Neural progenitor cell (in vitro differentiated cells): ENCODE measurements at regions not wholly inside any gene's neighbourhood (a gene's known extent, or its start where the extent isn't known, plus 50 kb on each side); places are given as distances from the start of the nearest gene placed in this dataset.

ENCODE experiments used
- DNase-seq: peaks from one replicate; pipeline ENCODE4 v3.0.0-alpha.2; 2016; ENCODE audit warnings: low spot score
- H2AFZ ChIP-seq: fragments of 200-600 bp; sonication (generic); replicated peaks from 2 replicates; pipeline ENCODE4 v1.6.1; 2016; ENCODE audit warnings: antibody characterized with exemption
- H3F3A ChIP-seq: fragments of 200-600 bp; sonication (generic); 2 replicates; pipeline ENCODE4 v1.6.1; 2016; ENCODE audit warnings: antibody characterized with exemption, low read depth
- H3K27ac ChIP-seq: fragments of 200-600 bp; sonication (generic); 2 replicates; pipeline ENCODE4 v1.5.1; 2016; ENCODE audit warnings: mild to moderate bottlenecking
- H3K27me3 ChIP-seq: fragments of 200-600 bp; sonication (generic); 2 replicates; pipeline ENCODE4 v1.6.1; 2016; ENCODE audit warnings: mild to moderate bottlenecking, moderate library complexity
- H3K36me3 ChIP-seq: fragments of 200-600 bp; sonication (generic); 2 replicates; pipeline ENCODE4 v1.5.1; 2016
- H3K4me1 ChIP-seq: fragments of 200-600 bp; sonication (generic); 2 replicates; pipeline ENCODE4 v1.6.1; 2016; ENCODE audit warnings: mixed run types
- H3K4me2 ChIP-seq: fragments of 200-600 bp; sonication (generic); 2 replicates; pipeline ENCODE4 v1.6.1; 2016
- H3K4me3 ChIP-seq: fragments of 200-600 bp; sonication (generic); 2 replicates; pipeline ENCODE4 v1.5.1; 2016
- H3K79me2 ChIP-seq: fragments of 200-600 bp; sonication (generic); 2 replicates; pipeline ENCODE4 v1.6.1; 2016; ENCODE audit warnings: low read depth
- H3K9ac ChIP-seq: fragments of 200-600 bp; sonication (generic); 2 replicates; pipeline ENCODE4 v1.6.1; 2016
- H3K9me3 ChIP-seq: fragments of 200-600 bp; sonication (generic); 2 replicates; pipeline ENCODE4 v1.5.1; 2016; ENCODE audit warnings: low read depth
- H4K20me1 ChIP-seq: fragments of 200-600 bp; sonication (generic); 2 replicates; pipeline ENCODE4 v1.6.1; 2016; ENCODE audit warnings: low read depth
- H3K27ac Mint-ChIP-seq: 3 replicates; pipeline ENCODE4 v1.8.0; 2021; ENCODE audit warnings: mixed read lengths
- H3K27me3 Mint-ChIP-seq: 2 replicates; pipeline ENCODE4 v1.8.0; 2022; ENCODE audit warnings: low read depth, mild to moderate bottlenecking, inconsistent platforms, moderate library complexity, mixed read lengths; ENCODE audit not compliant: insufficient read depth
- H3K36me3 Mint-ChIP-seq: 3 replicates; pipeline ENCODE4 v1.8.0; 2021; ENCODE audit warnings: mixed read lengths
- H3K4me1 Mint-ChIP-seq: 3 replicates; pipeline ENCODE4 v1.8.0; 2021; ENCODE audit warnings: mixed read lengths
- H3K4me3 Mint-ChIP-seq: 3 replicates; pipeline ENCODE4 v1.8.0; 2021; ENCODE audit warnings: mild to moderate bottlenecking, moderate library complexity, mixed read lengths
- H3K9me3 Mint-ChIP-seq: 3 replicates; pipeline ENCODE4 v1.8.0; 2020; ENCODE audit warnings: mixed read lengths
- CTCF ChIP-seq: fragments of 200-600 bp; sonication (generic); IDR thresholded peaks from 2 replicates; pipeline ENCODE4 v1.5.1; 2017; ENCODE audit warnings: antibody characterized with exemption, mild to moderate bottlenecking
- EZH2 ChIP-seq: fragments of 200-600 bp; sonication (generic); IDR thresholded peaks from 2 replicates; pipeline ENCODE4 v1.6.1; 2017; ENCODE audit warnings: antibody characterized with exemption, mild to moderate bottlenecking, moderate library complexity
- EZH2phosphoT487 ChIP-seq: fragments of 200-600 bp; sonication (generic); IDR thresholded peaks from 2 replicates; pipeline ENCODE4 v1.6.1; 2017; ENCODE audit warnings: antibody characterized with exemption

- no peaks in the 10 kb centered on the region for H3K9me3 Mint-ChIP-seq
- H3K4me2 ChIP-seq = peak overlapping the region; percentile 65
- peak overlapping the region; percentile 94 for H3K27ac ChIP-seq
- H3K9ac ChIP-seq = no peak overlapping the region
- no peak for TF ChIP-seq EZH2phosphoT487
- TF ChIP-seq EZH2 = no peak
- TF ChIP-seq CTCF = no peak
- no peaks in the 10 kb centered on the region for H3K36me3 ChIP-seq
- H4K20me1 ChIP-seq = no peaks in the 10 kb centered on the region
- no peaks in the 10 kb centered on the region for H3K9me3 ChIP-seq
- H3K27me3 ChIP-seq = no peaks in the 10 kb centered on the region
- no peaks in the 10 kb centered on the region for H3K79me2 ChIP-seq
- peaks cover 16% of the 10 kb centered on the region for H3K4me1 Mint-ChIP-seq
- H3K27me3 Mint-ChIP-seq = no peaks in the 10 kb centered on the region
- H3F3A ChIP-seq = peaks cover 5% of the 10 kb centered on the region
- DNase-seq = peak; percentile 78
- no peak overlapping the region for H3K4me3 Mint-ChIP-seq
- peak overlapping the region; percentile 51 for H2AFZ ChIP-seq
- peak overlapping the region; percentile 23 for H3K4me3 ChIP-seq
- no peaks in the 10 kb centered on the region for H3K36me3 Mint-ChIP-seq
- H3K27ac Mint-ChIP-seq = no peak overlapping the region
- H3K4me1 ChIP-seq = peaks cover 35% of the 10 kb centered on the region
Measured at GRCh38 chr13:82747291-82747690, 1135.0 kb downstream of the SLITRK1 start.

GRCh38 chr13:82740442-82740841 lies 1141.8 kb downstream of the SLITRK1 start:
- no peaks in the 10 kb centered on the region for H4K20me1 ChIP-seq
- Mint-ChIP-seq H3K4me3 (no peak overlapping the region), H3K27ac (no peak overlapping the region)

GRCh38 chr13:82739881-82740280 lies 1142.4 kb downstream of the SLITRK1 start:
- H3K36me3 Mint-ChIP-seq = no peaks in the 10 kb centered on the region
- H2AFZ ChIP-seq = no peak overlapping the region
- peaks cover 3% of the 10 kb centered on the region for H3K9me3 Mint-ChIP-seq
- DNase-seq = no peak
- no peak overlapping the region for H3K27ac ChIP-seq
- H3K9me3 ChIP-seq = no peaks in the 10 kb centered on the region
- H3K4me3 Mint-ChIP-seq = no peak overlapping the region
- no peak overlapping the region for H3K27ac Mint-ChIP-seq
- no peak overlapping the region for H3K4me2 ChIP-seq
- no peaks in the 10 kb centered on the region for H3K79me2 ChIP-seq
- no peaks in the 10 kb centered on the region for H3K4me1 Mint-ChIP-seq
- no peak overlapping the region for H3K9ac ChIP-seq
- H3K27me3 ChIP-seq = no peaks in the 10 kb centered on the region
- H4K20me1 ChIP-seq = no peaks in the 10 kb centered on the region
- no peaks in the 10 kb centered on the region for H3F3A ChIP-seq
- no peak for TF ChIP-seq EZH2
- TF ChIP-seq CTCF = peak; percentile 22
- H3K36me3 ChIP-seq = no peaks in the 10 kb centered on the region
- no peak overlapping the region for H3K4me3 ChIP-seq
- no peaks in the 10 kb centered on the region for H3K27me3 Mint-ChIP-seq
- H3K4me1 ChIP-seq = no peaks in the 10 kb centered on the region

More at GRCh38 chr13:82740442-82740841, 1141.8 kb downstream of the SLITRK1 start:
- Histone ChIP-seq H3K4me1 (peaks cover 3% of the 10 kb centered on the region), H3K9me3 (no peaks in the 10 kb centered on the region), H2AFZ (no peak overlapping the region), H3K9ac (no peak overlapping the region), H3K36me3 (no peaks in the 10 kb centered on the region), H3K4me3 (no peak overlapping the region), H3K79me2 (no peaks in the 10 kb centered on the region), H3K27me3 (no peaks in the 10 kb centered on the region), H3K4me2 (no peak overlapping the region), H3F3A (peaks cover 4% of the 10 kb centered on the region), H3K27ac (no peak overlapping the region)
- no peak for DNase-seq
- Mint-ChIP-seq H3K9me3 (peaks cover 3% of the 10 kb centered on the region), H3K27me3 (no peaks in the 10 kb centered on the region), H3K36me3 (no peaks in the 10 kb centered on the region), H3K4me1 (no peaks in the 10 kb centered on the region)
- TF ChIP-seq EZH2 (no peak), EZH2phosphoT487 (no peak), CTCF (no peak)

GRCh38 chr13:82729401-82729800 lies 1152.9 kb downstream of the SLITRK1 start:
- Histone ChIP-seq H3K9ac (no peak overlapping the region), H3K4me3 (no peak overlapping the region), H3F3A (no peaks in the 10 kb centered on the region), H3K79me2 (no peaks in the 10 kb centered on the region), H3K27ac (no peak overlapping the region), H4K20me1 (no peaks in the 10 kb centered on the region), H2AFZ (no peak overlapping the region), H3K4me1 (no peaks in the 10 kb centered on the region), H3K27me3 (no peaks in the 10 kb centered on the region), H3K36me3 (no peaks in the 10 kb centered on the region), H3K4me2 (no peak overlapping the region), H3K9me3 (no peaks in the 10 kb centered on the region)
- Mint-ChIP-seq H3K4me3 (no peak overlapping the region), H3K36me3 (no peaks in the 10 kb centered on the region), H3K9me3 (no peaks in the 10 kb centered on the region), H3K27ac (no peak overlapping the region), H3K4me1 (no peaks in the 10 kb centered on the region), H3K27me3 (no peaks in the 10 kb centered on the region)
- DNase-seq = no peak
- no peak for TF ChIP-seq CTCF
- TF ChIP-seq EZH2phosphoT487 = no peak
- no peak for TF ChIP-seq EZH2
